Hematopoietic multipotent progenitor cell treated with erythropoietin and hydrocortisone succinate and interleukin-3 and kit ligand, for 15 days (in vitro differentiated cells): ENCODE measurements at regions not wholly inside any gene's neighbourhood (a gene's known extent, or its start where the extent isn't known, plus 50 kb on each side); places are given as distances from the start of the nearest gene placed in this dataset.

Source experiments
- DNase-seq: peaks from one replicate; pipeline ENCODE4 v3.0.0-alpha.2; 2015; ENCODE audit warnings: low spot score

- no peak for DNase-seq
These were observed 318.1 kb upstream of the NECTIN3 start for GRCh38 chr3:110753516-110753915.

DNA sequence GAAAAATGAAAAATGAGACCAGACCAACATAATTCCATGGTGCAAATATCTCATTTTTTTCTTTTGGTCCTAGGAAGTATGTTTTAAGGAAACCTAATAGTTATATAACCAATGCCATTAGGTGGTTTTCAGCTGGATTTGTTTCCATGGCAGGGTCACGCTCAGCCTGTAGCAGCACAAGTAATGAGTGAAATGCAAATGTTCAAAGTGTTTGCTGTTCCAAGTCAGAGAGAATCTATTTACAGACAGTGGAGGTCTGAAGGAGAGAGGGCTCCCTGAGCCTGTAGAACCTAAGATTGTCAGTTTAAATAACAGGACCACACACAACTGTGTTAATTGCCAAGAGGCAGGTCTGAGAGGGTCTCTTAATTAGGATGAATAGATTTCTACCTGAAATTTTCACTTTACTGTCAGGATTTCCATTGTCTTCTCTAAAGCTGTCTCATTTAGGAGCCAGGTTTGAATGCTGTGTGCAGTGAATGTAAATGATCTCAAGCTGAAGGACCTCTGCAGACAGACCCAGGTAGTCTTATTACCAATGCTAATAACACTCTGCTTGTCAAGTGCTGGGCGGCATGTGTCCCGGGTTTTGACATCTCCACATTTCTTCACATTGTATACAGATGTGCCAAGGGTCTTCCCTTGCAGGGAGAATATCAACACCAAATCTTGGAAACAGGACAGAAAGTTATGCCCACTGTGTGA lies 317.3 kb upstream of the NECTIN3 start:
- no peak for DNase-seq

GRCh38 chr3:110755345-110755744 lies 316.3 kb upstream of the NECTIN3 start:
- DNase-seq = no peak

- no peak for DNase-seq
These were observed 314.9 kb upstream of the NECTIN3 start for GRCh38 chr3:110756705-110757104.

DNA sequence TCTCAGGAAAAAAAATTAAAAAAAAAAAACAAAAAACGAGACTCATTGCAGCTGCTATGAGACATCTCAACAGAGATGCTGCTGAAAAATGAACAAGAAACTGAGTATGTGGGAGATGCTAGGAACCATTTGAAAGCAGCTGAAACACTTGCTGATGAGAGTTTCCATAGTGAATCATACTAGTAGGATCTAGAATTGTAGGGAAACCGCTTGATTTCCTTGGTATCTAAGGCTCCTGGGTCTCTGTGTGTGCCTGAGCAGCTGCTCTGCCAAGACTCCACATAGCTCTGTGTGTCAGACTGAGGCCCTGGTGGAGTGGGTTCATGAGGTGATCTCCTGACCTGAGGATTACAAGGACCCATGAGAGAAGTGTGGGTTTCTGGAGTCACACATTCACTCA lies 313.4 kb upstream of the NECTIN3 start:
- DNase-seq = no peak

- no peak for DNase-seq
These were observed 304.5 kb upstream of the NECTIN3 start for GRCh38 chr3:110767156-110767555.

DNA sequence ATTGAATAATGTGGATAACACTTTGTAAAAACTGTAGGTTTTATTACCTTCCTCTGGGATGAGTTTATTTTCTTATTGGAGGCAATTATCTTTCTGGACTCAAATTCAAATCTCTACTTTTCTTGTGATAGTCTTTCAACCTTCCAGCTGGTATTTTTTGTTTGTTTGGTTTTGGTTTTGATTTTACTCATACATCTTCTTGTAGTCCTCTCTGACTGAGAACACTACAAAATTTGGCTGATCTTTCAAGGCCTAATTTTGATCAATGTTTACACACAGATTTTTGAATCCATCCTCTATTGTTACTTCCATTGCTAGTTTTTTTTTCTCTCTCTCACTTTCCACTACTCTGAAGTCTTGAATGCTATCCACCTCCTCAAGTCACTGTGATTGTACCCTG lies 303.8 kb upstream of the NECTIN3 start:
- DNase-seq = no peak

GRCh38 chr3:110773413-110773954 lies 298.1 kb upstream of the NECTIN3 start:
- DNase-seq = no peak

- no peak for DNase-seq
These were observed 296.9 kb upstream of the NECTIN3 start for GRCh38 chr3:110774496-110775265.

DNA sequence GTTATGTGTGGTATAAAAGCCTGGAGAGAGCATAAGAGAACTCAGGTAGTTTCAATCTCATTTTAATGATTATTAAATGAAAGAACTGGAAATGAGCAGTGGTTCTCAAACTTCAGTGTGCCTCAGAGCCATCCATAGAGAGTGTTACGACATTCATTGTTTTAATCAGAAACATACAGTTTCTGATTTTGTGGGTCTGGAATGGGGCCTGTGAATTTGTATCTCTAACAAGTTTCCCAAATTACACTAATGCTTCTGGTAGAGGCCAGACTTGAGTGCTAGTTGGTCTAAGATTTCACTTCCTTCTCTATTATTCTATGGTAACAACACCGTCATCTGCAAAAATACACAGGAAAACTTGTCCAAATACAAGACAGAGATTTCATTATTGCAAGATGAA lies 292.0 kb upstream of the NECTIN3 start:
- DNase-seq = no peak

- DNase-seq = no peak
These were observed 288.1 kb upstream of the NECTIN3 start for GRCh38 chr3:110783541-110783940.

- no peak for DNase-seq
These were observed 282.8 kb upstream of the NECTIN3 start for GRCh38 chr3:110788794-110789193.

DNA sequence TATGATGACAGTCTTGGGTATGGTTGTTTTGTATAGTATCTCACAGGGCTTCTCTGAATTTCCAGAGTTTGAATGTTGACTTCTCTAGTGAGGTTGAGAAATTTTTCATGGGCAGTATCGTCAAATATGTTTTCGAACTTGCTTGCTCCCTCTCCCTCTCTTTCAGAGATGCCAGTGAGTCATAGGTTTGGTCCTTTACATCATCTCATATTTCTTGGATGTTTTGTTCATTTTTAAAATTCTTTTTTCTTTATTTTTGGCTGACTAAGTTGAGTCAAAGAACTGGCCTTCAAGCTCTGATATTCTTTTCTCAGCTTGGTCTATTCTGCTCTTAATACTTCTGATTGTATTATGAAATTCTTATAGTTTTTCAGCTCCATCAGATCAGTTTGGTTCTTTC lies 282.3 kb upstream of the NECTIN3 start:
- DNase-seq = no peak

GRCh38 chr3:110790631-110791030 lies 281.0 kb upstream of the NECTIN3 start:
- no peak for DNase-seq

DNA sequence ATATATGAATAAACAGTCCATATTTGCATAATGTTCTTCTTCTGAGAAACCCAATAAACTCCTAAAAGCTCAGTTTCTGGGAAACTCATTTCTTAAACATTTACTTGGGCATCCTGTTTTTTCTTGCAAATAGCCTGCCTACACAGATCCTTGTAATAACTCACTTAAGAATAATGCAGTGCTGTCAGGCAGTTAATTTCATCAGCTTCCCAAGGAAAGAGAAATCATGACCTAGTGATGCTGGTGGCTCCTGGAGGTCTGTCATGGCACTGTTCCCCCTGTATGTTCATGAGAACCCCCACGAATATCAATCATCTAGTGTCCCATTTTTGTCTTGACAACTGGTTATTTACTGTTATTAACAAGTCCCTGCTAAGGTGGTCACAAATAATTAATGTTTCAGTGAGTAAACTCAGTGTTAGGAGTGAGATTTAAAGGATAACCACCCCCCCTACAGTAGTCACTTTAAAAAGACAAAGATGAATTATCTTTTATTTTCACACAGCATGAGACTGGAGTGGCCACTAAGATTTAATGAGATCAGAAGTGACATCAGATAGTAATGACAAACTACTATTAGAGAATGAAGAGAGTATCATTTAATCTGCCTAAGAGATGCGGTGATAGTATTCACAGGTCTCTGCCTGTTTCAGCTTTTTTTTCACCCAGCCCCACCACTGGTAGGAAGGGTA lies 279.5 kb upstream of the NECTIN3 start:
- no peak for DNase-seq

GRCh38 chr3:110793611-110794010 lies 278.0 kb upstream of the NECTIN3 start:
- DNase-seq = no peak

DNA sequence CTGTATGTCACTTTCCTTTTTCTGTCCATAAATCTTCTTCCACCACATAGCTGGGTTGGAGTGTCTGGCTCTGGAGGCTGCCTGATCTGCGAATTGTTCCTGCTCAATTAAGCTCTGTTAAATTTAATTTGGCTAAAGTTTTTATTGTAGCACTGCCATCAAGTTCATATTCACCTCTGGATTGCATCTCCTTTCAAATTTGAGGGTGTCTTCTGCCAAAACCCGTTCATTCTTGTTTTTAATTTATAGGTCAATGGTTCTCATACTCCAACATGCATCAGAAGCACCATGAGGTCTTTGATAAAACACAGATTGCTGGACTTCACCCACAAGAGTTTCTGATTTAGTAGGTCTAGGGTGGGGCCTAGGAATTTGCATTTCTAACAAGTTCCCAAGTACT lies 276.5 kb upstream of the NECTIN3 start:
- DNase-seq = no peak

DNA sequence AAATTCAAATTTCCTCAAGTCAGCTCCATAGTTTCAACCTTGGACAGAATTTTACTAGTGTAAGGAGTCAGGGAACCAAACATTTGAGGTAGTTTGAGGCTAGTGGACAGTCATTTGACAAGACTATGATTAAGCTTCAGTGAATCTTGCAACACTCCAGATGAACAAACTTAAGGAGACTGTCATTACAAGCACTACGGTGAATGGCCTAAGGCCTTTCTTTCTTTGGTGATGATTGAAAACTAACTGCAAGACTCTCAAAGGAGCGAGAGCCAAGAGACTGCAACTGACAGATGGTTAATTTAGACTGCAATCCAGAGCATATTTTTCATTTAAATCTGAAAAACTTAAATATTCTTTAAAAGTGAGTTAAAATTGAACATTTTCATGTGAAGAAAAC lies 272.3 kb upstream of the NECTIN3 start:
- no peak for DNase-seq

GRCh38 chr3:110804856-110805255 lies 266.8 kb upstream of the NECTIN3 start:
- no peak for DNase-seq

DNA sequence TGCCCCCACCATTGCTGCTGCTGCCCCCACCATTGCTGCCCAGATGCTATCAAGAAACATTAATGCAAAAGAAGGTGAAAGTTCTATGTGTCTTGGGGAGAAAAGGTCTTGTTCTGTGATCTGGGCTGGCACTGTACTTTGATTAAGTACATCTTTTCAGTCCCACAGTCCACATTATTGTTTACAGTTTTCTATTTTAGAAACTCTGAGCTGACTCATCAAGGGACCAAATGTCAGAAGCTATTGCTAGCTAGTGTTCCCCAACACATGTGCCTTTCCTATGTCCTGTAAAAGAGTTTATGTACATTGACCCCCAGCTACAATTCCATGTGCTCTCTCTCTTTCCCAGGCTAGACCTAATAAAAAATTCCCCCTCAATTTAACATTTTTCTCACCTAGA lies 264.7 kb upstream of the NECTIN3 start:
- no peak for DNase-seq

DNA sequence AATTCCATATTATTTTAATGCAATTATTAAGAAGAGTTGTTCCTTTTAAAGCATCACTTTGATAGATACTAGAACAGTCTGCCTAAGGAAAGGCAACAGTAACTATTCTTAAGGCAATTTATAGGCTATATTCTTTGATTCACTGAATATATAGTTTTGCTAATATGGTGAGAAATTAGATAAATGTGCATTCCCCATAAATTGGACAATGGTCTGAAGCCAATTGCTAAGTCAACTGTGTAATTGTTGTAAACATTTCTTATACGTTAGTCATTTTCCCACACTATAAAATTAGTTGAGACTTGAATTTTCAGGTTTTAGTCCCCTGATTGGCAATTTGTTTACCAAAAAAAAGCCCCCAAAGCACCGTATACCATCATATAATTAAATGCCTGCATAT lies 263.0 kb upstream of the NECTIN3 start:
- no peak for DNase-seq

GRCh38 chr3:110810356-110810755 lies 261.3 kb upstream of the NECTIN3 start:
- no peak for DNase-seq

DNA sequence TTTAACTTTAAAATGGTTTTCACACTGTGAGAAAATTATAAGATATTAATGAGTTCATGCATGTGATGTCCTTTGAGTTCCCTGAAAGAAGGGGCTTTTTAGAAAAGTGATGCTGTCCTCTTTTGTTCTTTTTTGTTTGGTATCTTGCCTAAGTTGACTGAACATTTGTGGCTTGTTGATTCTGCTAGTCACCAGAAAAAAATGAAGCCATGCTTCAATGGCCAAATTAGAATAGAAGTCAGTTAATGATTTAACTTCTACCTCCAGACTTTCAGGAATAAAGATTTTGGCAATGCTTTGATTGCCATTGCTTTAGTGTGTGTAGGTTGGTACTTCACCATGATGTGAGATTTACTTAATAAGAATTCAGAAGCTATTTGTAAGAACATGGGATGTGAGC lies 260.6 kb upstream of the NECTIN3 start:
- DNase-seq = no peak
